K562 (cell line): ENCODE measurements at regions not wholly inside any gene's neighbourhood (a gene's known extent, or its start where the extent isn't known, plus 50 kb on each side); places are given as distances from the start of the nearest gene placed in this dataset.
"Not testable (repeated sequence)": the region's sequence is repeated elsewhere in the genome, so short reads cannot be mapped to it uniquely, and the experiment has no call there.

Source experiments
- GTF2F1 ChIP-seq: IDR thresholded peaks from 2 replicates; pipeline ENCODE4 v1.6.1; 2011; ENCODE audit warnings: low read depth, low read length, improper control_type of control experiment
- HDAC6 ChIP-seq: IDR thresholded peaks from 2 replicates; pipeline ENCODE4 v1.6.1; 2012; ENCODE audit warnings: low read depth, mild to moderate bottlenecking, control low read depth, inconsistent platforms, low read length, moderate library complexity
- HMG20B ChIP-seq: fragments of 250-450 bp; sonication (Bioruptor Pico); IDR thresholded peaks from 2 replicates; pipeline ENCODE4 v1.5.0; 2021; ENCODE audit warnings: mild to moderate bottlenecking
- JUND ChIP-seq, 2 experiments: IDR thresholded peaks; 2 replicates in 1 of 2; 3 replicates in 1 of 2; pipeline ENCODE4 v1.6.1; 2011; ENCODE audit warnings: borderline replicate concordance in 2 of 2, low read depth in 2 of 2, low read length in 2 of 2, improper control_type of control experiment in 1 of 2, missing biosample characterization in 1 of 2, missing genetic modification characterization in 1 of 2, missing genetic modification reagents in 1 of 2
- SP1 ChIP-seq: sonication (generic); formaldehyde crosslinking; IDR thresholded peaks from 2 replicates; pipeline ENCODE4 v1.8.1; 2022; ENCODE audit warnings: mild to moderate bottlenecking, missing genetic modification reagents
- TFAP4 ChIP-seq: sonication (generic); formaldehyde crosslinking; IDR thresholded peaks from 2 replicates; pipeline ENCODE4 v1.8.0; 2022; ENCODE audit warnings: missing genetic modification reagents, mild to moderate bottlenecking, moderate library complexity, borderline replicate concordance
- TOE1 ChIP-seq, 2 experiments: fragments of 450-650 bp in 1 of 2; sonication (generic) in 1 of 2; formaldehyde crosslinking in 1 of 2; IDR thresholded peaks; 2 replicates each; pipeline versions ENCODE4 v1.7.1 to v1.8.0; 2016 to 2022; ENCODE audit warnings: borderline replicate concordance in 2 of 2, mild to moderate bottlenecking in 2 of 2, antibody characterized with exemption in 1 of 2, inconsistent platforms in 1 of 2, low read depth in 1 of 2, missing genetic modification reagents in 1 of 2, moderate library complexity in 1 of 2
- ZBTB7A ChIP-seq: IDR thresholded peaks from 2 replicates; pipeline ENCODE4 v1.6.1; 2011; ENCODE audit warnings: low read depth, mild to moderate bottlenecking, low read length, moderate library complexity, borderline replicate concordance; ENCODE audit not compliant: control insufficient read depth
- ZEB2 ChIP-seq: fragments of 450-650 bp; IDR thresholded peaks from 2 replicates; pipeline ENCODE4 v1.6.1; 2016
- ZNF316 ChIP-seq: fragments of 450-650 bp; IDR thresholded peaks from 2 replicates; pipeline ENCODE4 v1.6.1; 2016
- ZNF318 ChIP-seq, 2 experiments: fragments of 450-650 bp; IDR thresholded peaks; 2 replicates each; pipeline ENCODE4 v1.6.1; 2016; ENCODE audit warnings: mild to moderate bottlenecking in 2 of 2, borderline replicate concordance in 1 of 2, low read depth in 1 of 2, moderate library complexity in 1 of 2
- ZNF609 ChIP-seq: sonication (generic); formaldehyde crosslinking; IDR thresholded peaks from 2 replicates; pipeline ENCODE4 v1.8.1; 2023; ENCODE audit warnings: missing genetic modification reagents, mild to moderate bottlenecking, borderline replicate concordance
- TF ChIP-seq, protein P1 (sequence below): sonication (generic); formaldehyde crosslinking; IDR thresholded peaks from 2 replicates; pipeline ENCODE4 v1.8.1; 2023; ENCODE audit warnings: mild to moderate bottlenecking, missing genetic modification reagents
- TF ChIP-seq, protein P2 (sequence below): fragments of 450-650 bp; formaldehyde crosslinking; IDR thresholded peaks from 2 replicates; pipeline ENCODE4 v1.4.0; 2022; ENCODE audit warnings: missing genetic modification characterization

DNA sequence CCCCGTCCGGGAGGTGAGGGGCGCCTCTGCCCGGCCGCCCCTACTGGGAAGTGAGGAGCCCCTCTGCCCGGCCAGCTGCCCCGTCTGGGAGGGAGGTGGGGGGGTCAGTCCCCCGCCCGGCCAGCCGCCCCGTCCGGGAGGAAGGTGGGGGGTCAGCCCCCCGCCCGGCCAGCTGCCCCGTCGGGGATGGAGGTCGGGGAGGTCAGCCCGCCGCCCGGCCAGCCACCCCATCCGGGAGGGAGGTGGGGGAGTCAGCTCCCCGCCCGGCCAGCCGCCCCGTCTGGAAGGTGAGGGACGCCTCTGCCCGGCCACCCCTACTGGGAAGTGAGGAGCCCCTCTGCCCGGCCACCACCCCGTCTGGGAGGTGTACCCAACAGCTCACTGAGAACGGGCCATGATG, 175.3 kb upstream of the CRIM1 start:
- not testable (repeated sequence) for TF ChIP-seq SP1; ZBTB7A; ZNF609 (CRISPR knock-in tag); ZNF316; ZNF318 (IDR thresholded peaks at IDR 0.05; ENCODE audit: borderline replicate concordance in 1 of 2, low read depth in 1 of 2); HDAC6; GTF2F1; TFAP4 (CRISPR knock-in tag); HMG20B (CRISPR knock-in tag); TOE1 (IDR thresholded peaks at IDR 0.05; ENCODE audit: borderline replicate concordance); TOE1 (CRISPR knock-in tag; IDR thresholded peaks at IDR 0.05; ENCODE audit: borderline replicate concordance, low read depth); JUND (IDR thresholded peaks at IDR 0.05; ENCODE audit: borderline replicate concordance, low read depth, low read length); JUND (tag; IDR thresholded peaks at IDR 0.05; ENCODE audit: borderline replicate concordance, low read depth, low read length); ZEB2
- TF ChIP-seq, protein P1, sequence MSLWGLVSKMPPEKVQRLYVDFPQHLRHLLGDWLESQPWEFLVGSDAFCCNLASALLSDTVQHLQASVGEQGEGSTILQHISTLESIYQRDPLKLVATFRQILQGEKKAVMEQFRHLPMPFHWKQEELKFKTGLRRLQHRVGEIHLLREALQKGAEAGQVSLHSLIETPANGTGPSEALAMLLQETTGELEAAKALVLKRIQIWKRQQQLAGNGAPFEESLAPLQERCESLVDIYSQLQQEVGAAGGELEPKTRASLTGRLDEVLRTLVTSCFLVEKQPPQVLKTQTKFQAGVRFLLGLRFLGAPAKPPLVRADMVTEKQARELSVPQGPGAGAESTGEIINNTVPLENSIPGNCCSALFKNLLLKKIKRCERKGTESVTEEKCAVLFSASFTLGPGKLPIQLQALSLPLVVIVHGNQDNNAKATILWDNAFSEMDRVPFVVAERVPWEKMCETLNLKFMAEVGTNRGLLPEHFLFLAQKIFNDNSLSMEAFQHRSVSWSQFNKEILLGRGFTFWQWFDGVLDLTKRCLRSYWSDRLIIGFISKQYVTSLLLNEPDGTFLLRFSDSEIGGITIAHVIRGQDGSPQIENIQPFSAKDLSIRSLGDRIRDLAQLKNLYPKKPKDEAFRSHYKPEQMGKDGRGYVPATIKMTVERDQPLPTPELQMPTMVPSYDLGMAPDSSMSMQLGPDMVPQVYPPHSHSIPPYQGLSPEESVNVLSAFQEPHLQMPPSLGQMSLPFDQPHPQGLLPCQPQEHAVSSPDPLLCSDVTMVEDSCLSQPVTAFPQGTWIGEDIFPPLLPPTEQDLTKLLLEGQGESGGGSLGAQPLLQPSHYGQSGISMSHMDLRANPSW (CRISPR knock-in tag), result not testable (repeated sequence)
- TF ChIP-seq, protein P2, sequence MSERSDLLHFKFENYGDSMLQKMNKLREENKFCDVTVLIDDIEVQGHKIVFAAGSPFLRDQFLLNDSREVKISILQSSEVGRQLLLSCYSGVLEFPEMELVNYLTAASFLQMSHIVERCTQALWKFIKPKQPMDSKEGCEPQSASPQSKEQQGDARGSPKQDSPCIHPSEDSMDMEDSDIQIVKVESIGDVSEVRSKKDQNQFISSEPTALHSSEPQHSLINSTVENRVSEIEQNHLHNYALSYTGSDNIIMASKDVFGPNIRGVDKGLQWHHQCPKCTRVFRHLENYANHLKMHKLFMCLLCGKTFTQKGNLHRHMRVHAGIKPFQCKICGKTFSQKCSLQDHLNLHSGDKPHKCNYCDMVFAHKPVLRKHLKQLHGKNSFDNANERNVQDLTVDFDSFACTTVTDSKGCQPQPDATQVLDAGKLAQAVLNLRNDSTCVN (CRISPR knock-in tag), result not testable (repeated sequence)
